HG03280 (cell line): ENCODE measurements at regions not wholly inside any gene's neighbourhood (a gene's known extent, or its start where the extent isn't known, plus 50 kb on each side); places are given as distances from the start of the nearest gene placed in this dataset.

Experiments used
- ATAC-seq: cut with Tn5 transposase; IDR thresholded peaks from one replicate; pipeline ENCODE4 v1.9.1; 2021; ENCODE audit warnings: mild to moderate bottlenecking, moderate library complexity; ENCODE audit not compliant: unreplicated experiment

- no peak for ATAC-seq
These were observed 154.1 kb downstream of the LRRC70 start for GRCh38 chr5:62732677-62733121.

GRCh38 chr5:62731022-62731421 is 152.4 kb downstream of the LRRC70 start:
- ATAC-seq: no peak

- no peak for ATAC-seq
These were observed 151.1 kb downstream of the LRRC70 start for GRCh38 chr5:62729675-62730074.

- no peak for ATAC-seq
These were observed 149.2 kb downstream of the LRRC70 start for GRCh38 chr5:62727861-62728260.

- no peak for ATAC-seq
These were observed 148.6 kb downstream of the LRRC70 start for GRCh38 chr5:62727184-62727583.

- ATAC-seq: no peak
These were observed 143.7 kb downstream of the LRRC70 start for GRCh38 chr5:62722360-62722759.

GRCh38 chr5:62720031-62720441 is 141.4 kb downstream of the LRRC70 start:
- ATAC-seq: peak; percentile 93

- ATAC-seq: no peak
These were observed 140.6 kb downstream of the LRRC70 start for GRCh38 chr5:62719061-62719720.

- ATAC-seq: no peak
These were observed 139.7 kb downstream of the LRRC70 start for GRCh38 chr5:62718324-62718723.

GRCh38 chr5:62717301-62717933 is 138.8 kb downstream of the LRRC70 start:
- ATAC-seq: no peak

- ATAC-seq: no peak
These were observed 135.7 kb downstream of the LRRC70 start for GRCh38 chr5:62714296-62714695.

- no peak for ATAC-seq
These were observed 130.1 kb downstream of the LRRC70 start for GRCh38 chr5:62708481-62709325.

- ATAC-seq: no peak
These were observed 128.9 kb downstream of the LRRC70 start for GRCh38 chr5:62707563-62707962.

- no peak for ATAC-seq
These were observed 128.5 kb downstream of the LRRC70 start for GRCh38 chr5:62707131-62707530.

- no peak for ATAC-seq
These were observed 126.4 kb downstream of the LRRC70 start for GRCh38 chr5:62705022-62705421.

- ATAC-seq: no peak
These were observed 123.5 kb downstream of the LRRC70 start for GRCh38 chr5:62702126-62702525.

GRCh38 chr5:62701036-62701435 is 122.4 kb downstream of the LRRC70 start:
- no peak for ATAC-seq

GRCh38 chr5:62698756-62699155 is 120.1 kb downstream of the LRRC70 start:
- ATAC-seq: no peak

- ATAC-seq: no peak
These were observed 116.7 kb downstream of the LRRC70 start for GRCh38 chr5:62695274-62695673.

- ATAC-seq: no peak
These were observed 114.5 kb downstream of the LRRC70 start for GRCh38 chr5:62692946-62693713.

GRCh38 chr5:62691946-62692345 is 113.3 kb downstream of the LRRC70 start:
- ATAC-seq: no peak
